Endodermal cell (in vitro differentiated cells): ENCODE measurements at regions not wholly inside any gene's neighbourhood (a gene's known extent, or its start where the extent isn't known, plus 50 kb on each side); places are given as distances from the start of the nearest gene placed in this dataset.

Experiments used
- DNase-seq: peaks from one replicate; pipeline ENCODE4 v3.0.0-alpha.2; 2017
- H3K27ac ChIP-seq: 2 replicates; pipeline ENCODE4 v1.5.1; 2013; ENCODE audit warnings: mild to moderate bottlenecking, low read depth, low read length, moderate library complexity
- H3K27me3 ChIP-seq: 2 replicates; pipeline ENCODE4 v1.6.1; 2013; ENCODE audit warnings: mild to moderate bottlenecking, low read length, moderate library complexity; ENCODE audit not compliant: insufficient read depth, control insufficient read depth, poor library complexity, severe bottlenecking
- H3K36me3 ChIP-seq: 2 replicates; pipeline ENCODE4 v1.7.0; 2013; ENCODE audit warnings: mild to moderate bottlenecking, low read length, moderate library complexity; ENCODE audit not compliant: control insufficient read depth, insufficient read depth
- H3K4me1 ChIP-seq: one replicate; pipeline ENCODE4 v1.7.0; 2013; ENCODE audit warnings: low read length; ENCODE audit not compliant: control insufficient read depth, insufficient read depth
- H3K4me3 ChIP-seq: 2 replicates; pipeline ENCODE4 v1.5.1; 2013; ENCODE audit warnings: mild to moderate bottlenecking, low read length, moderate library complexity
- H3K9ac ChIP-seq: 2 replicates; pipeline ENCODE4 v1.6.1; 2013; ENCODE audit warnings: mild to moderate bottlenecking, low read length, moderate library complexity; ENCODE audit not compliant: poor library complexity, severe bottlenecking; ENCODE audit errors: extremely low read depth
- H3K9me3 ChIP-seq: 2 replicates; pipeline ENCODE4 v1.6.1; 2013; ENCODE audit warnings: mild to moderate bottlenecking, low read length, moderate library complexity; ENCODE audit not compliant: control insufficient read depth
- H3K27ac Mint-ChIP-seq: 2 replicates; pipeline ENCODE4 v1.8.0; 2020; ENCODE audit warnings: mixed read lengths
- H3K27me3 Mint-ChIP-seq: 2 replicates; pipeline ENCODE4 v1.8.0; 2021; ENCODE audit warnings: mild to moderate bottlenecking, mixed read lengths; ENCODE audit not compliant: insufficient read depth
- H3K36me3 Mint-ChIP-seq: 2 replicates; pipeline ENCODE4 v1.8.0; 2020; ENCODE audit warnings: low read depth, mixed read lengths
- H3K4me1 Mint-ChIP-seq: 2 replicates; pipeline ENCODE4 v1.8.0; 2020; ENCODE audit warnings: mixed read lengths
- H3K4me3 Mint-ChIP-seq: 2 replicates; pipeline ENCODE4 v1.8.0; 2020; ENCODE audit warnings: mild to moderate bottlenecking, moderate library complexity, mixed read lengths
- H3K9me3 Mint-ChIP-seq: 2 replicates; pipeline ENCODE4 v1.8.0; 2020; ENCODE audit warnings: mild to moderate bottlenecking, mixed read lengths
- WGBS, 2 experiments: methylation state at CpG; one replicate each; pipeline versions ENCODE4 v1.1.5 to v1.1.7; 2013; ENCODE audit warnings: missing lambda C conversion rate in 2 of 2, mixed read lengths in 1 of 2; ENCODE audit not compliant: insufficient coverage in 1 of 2, insufficient read length in 1 of 2; 5-methylcytosine and 5-hydroxymethylcytosine counted together
- TF ChIP-seq, protein P1 (sequence below): fragments of 200-600 bp; sonication (generic); conservative IDR thresholded peaks from 2 replicates; pipeline ENCODE4 v1.5.0; 2021; ENCODE audit warnings: antibody characterized with exemption, mild to moderate bottlenecking

DNA sequence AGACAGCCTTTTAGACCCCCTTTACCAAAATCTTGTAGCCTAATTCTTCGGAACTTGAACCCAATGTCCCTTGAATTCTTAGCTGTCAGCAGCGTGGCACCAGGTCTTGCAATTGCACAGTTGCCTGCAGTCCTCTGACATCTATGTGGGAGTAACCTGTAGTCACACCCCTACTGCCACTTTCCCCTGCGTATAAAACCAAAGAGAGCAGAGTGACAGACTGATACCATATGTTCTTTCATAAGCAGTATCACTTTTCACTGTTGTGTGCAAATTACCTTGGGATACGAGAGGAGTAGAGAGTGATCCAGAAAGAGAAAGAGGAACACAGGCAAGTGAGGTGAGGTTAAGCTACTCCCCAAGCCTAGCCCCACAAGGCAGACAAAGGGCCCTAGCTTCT is 364.3 kb upstream of the ADAMTSL1 start:
- TF ChIP-seq, protein P1, sequence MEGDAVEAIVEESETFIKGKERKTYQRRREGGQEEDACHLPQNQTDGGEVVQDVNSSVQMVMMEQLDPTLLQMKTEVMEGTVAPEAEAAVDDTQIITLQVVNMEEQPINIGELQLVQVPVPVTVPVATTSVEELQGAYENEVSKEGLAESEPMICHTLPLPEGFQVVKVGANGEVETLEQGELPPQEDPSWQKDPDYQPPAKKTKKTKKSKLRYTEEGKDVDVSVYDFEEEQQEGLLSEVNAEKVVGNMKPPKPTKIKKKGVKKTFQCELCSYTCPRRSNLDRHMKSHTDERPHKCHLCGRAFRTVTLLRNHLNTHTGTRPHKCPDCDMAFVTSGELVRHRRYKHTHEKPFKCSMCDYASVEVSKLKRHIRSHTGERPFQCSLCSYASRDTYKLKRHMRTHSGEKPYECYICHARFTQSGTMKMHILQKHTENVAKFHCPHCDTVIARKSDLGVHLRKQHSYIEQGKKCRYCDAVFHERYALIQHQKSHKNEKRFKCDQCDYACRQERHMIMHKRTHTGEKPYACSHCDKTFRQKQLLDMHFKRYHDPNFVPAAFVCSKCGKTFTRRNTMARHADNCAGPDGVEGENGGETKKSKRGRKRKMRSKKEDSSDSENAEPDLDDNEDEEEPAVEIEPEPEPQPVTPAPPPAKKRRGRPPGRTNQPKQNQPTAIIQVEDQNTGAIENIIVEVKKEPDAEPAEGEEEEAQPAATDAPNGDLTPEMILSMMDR, result no peak
- H3K27ac ChIP-seq, result no peak overlapping the region
- no peaks in the 10 kb centered on the region for H3K9me3 ChIP-seq
- H3K4me3 ChIP-seq, result no peak overlapping the region
- no peaks in the 10 kb centered on the region for H3K27me3 ChIP-seq
- no peak for DNase-seq
- H3K27ac Mint-ChIP-seq, result no peak overlapping the region
- H3K36me3 Mint-ChIP-seq, result no peaks in the 10 kb centered on the region
- no peaks in the 10 kb centered on the region for H3K9me3 Mint-ChIP-seq
- H3K36me3 ChIP-seq, result no peaks in the 10 kb centered on the region
- WGBS, 2 experiments, result 87 to 93% methylated on average over 3 to 4 of the region's 4 CpGs
- no peaks in the 10 kb centered on the region for H3K4me1 ChIP-seq
- H3K9ac ChIP-seq, result no peak overlapping the region
- no peaks in the 10 kb centered on the region for H3K4me1 Mint-ChIP-seq
- no peak overlapping the region for H3K4me3 Mint-ChIP-seq
- peaks cover 3% of the 10 kb centered on the region for H3K27me3 Mint-ChIP-seq

DNA sequence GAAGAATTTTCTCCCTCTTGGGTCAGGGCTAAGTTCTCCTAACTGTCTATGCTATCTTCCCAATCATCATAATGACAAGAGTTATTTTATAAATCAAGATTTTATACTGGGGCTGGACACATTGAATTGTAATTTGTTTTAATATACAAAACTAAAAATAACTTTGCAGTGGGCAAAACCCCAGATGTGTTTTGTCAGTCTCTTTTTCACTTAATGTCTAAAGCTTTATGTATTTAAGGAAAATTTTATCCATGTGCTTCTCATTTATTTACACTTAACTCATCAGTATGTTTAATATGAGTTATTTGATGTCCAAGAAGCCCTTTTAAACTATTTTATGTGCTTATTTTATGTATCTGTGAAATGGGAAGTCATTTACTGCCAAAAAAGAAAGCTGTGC is 362.8 kb upstream of the ADAMTSL1 start:
- TF ChIP-seq, protein P1, result no peak
- no peak overlapping the region for H3K27ac ChIP-seq

DNA sequence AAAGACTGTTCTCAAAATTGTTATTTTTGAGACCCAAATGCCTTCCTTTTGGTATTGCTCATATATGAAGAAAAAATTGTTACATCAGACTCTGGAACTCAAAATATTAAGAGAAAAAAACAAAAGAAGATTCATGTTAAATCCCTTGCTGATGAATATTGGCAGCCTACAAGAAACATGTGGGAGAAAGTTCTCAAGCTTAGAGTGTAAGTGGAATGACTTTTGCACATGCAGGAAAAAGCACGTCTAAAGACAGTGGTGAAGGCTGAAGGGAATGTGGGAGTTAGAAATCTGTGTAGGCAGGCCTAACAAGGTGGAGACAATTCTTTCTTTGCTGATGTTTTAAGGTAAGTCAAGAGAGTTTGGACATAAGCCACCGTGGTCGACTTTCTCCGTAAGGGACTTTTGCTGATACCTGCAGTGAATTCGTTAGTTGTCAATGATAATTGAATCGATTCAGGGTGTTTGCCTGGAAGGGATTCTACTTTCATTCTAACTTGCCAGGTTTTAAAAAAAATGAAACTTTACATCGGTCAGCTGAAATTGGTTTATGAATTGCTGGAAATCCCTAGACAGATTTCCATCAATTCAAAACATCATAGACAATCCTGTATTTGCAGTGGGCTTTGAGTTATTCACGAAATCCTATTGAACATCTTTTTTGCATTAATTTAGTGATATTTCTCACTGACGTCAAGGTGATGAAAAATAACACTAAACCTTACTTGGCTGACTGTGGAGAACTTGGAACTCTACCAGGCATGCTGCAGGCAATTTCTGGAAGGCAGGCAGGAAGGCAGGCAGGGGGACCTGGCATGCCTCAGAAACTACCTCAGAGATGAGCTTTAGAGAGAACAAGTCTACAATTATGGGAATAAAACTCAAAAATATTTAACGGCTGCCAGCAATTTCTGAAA is 359.1 kb upstream of the ADAMTSL1 start:
- WGBS, 2 experiments, result 88 to 92% methylated on average over 6 to 10 of the region's 10 CpGs
- Histone ChIP-seq H3K9ac (no peak overlapping the region), H3K36me3 (no peaks in the 10 kb centered on the region), H3K4me1 (no peaks in the 10 kb centered on the region), H3K27me3 (no peaks in the 10 kb centered on the region), H3K27ac (no peak overlapping the region), H3K4me3 (no peak overlapping the region), H3K9me3 (no peaks in the 10 kb centered on the region)
- Mint-ChIP-seq H3K4me1 (no peaks in the 10 kb centered on the region), H3K36me3 (no peaks in the 10 kb centered on the region), H3K27me3 (peaks cover 3% of the 10 kb centered on the region), H3K27ac (no peak overlapping the region), H3K4me3 (no peak overlapping the region), H3K9me3 (no peaks in the 10 kb centered on the region)
- no peak for DNase-seq
- TF ChIP-seq, protein P1, result no peak

More for the DNA sequence above, 362.8 kb upstream of the ADAMTSL1 start:
- Mint-ChIP-seq H3K4me3 (no peak overlapping the region), H3K4me1 (no peaks in the 10 kb centered on the region), H3K9me3 (no peaks in the 10 kb centered on the region), H3K36me3 (no peaks in the 10 kb centered on the region), H3K27ac (no peak overlapping the region), H3K27me3 (peaks cover 3% of the 10 kb centered on the region)
- no peak for DNase-seq
- Histone ChIP-seq H3K9ac (no peak overlapping the region), H3K9me3 (no peaks in the 10 kb centered on the region), H3K4me3 (no peak overlapping the region), H3K4me1 (no peaks in the 10 kb centered on the region), H3K27me3 (no peaks in the 10 kb centered on the region), H3K36me3 (no peaks in the 10 kb centered on the region)
